ENCODE measurements at regions not wholly inside any gene's neighbourhood (a gene's known extent, or its start where the extent isn't known, plus 50 kb on each side); places are given as distances from the start of the nearest gene placed in this dataset.

- TF ChIP-seq POLR2A (IDR thresholded peaks at IDR 0.05) (no peak), CTCF (IDR thresholded peaks at IDR 0.05) (no peak), POLR2AphosphoS5 (IDR thresholded peaks at IDR 0.05) (no peak), EP300 (IDR thresholded peaks at IDR 0.05) (no peak)
Observed at GRCh38 chr4:177605252-177605651, 163.0 kb upstream of the AGA start.
